Suppressor macrophage (primary cell): ENCODE measurements at regions not wholly inside any gene's neighbourhood (a gene's known extent, or its start where the extent isn't known, plus 50 kb on each side); places are given as distances from the start of the nearest gene placed in this dataset.
A peak's percentile ranks its signal among the peaks of the same experiment; 100 is the strongest.

Experiments used
- DNase-seq, 4 experiments: peaks; one replicate each; pipeline ENCODE4 v3.0.0-alpha.2; 2020 to 2022

DNA sequence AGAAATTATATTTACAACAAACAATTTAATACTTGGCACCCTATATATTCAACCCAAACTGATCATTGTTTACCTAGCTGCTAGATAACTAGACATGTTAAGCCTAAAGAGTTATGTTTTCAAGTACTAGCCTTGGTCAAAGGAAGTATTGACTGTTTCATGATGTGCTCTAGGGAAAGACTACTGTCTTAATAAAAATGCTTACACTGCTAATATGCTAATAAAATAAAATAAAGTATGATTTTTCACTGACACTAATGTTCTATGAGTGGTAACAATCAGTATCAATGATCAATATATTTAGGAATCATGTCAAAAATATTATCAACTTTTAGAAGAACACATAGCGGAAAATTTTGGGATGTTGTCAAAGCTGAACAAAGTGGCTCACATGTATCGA lies 225.5 kb downstream of the OSR1 start:
- DNase-seq: no peak

DNA sequence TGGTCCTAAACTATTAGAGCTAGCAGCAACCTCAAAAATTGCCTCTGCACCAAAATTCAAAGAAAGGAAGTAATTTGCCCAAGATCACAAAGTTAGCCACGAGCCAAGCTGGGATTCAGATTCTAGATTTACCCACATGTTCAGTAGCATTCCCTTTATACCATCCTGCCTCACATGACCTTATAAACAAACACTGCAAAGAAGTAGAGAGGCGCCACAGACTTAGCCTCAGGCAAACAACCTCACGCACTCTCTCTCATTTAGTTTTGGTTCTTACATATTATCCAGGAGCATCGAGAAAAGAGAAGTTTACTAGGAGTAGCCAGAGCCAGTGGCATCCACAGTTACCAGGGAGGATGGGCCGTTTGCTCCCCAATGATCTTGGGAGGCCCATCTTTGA lies 226.6 kb downstream of the OSR1 start:
- DNase-seq: no peak

DNA sequence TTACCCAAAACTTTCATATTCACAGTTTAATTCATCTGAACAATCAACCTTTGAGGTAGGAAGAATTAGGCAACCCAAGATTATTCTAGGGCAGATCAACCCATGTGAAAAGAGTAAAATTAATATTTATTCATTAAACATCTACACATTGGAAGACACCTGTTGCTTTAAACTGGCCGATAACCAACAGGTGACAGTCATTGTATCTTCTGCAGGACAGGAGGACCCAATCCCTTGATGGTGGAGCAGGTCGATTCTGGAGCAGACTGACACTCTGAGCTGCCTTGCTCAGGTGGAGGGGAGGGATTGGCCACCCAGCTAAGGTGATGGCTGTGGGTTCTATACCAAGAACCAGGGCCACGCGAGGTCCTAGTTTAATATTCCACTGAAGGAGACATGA lies 230.3 kb downstream of the OSR1 start:
- DNase-seq: no peak

DNA sequence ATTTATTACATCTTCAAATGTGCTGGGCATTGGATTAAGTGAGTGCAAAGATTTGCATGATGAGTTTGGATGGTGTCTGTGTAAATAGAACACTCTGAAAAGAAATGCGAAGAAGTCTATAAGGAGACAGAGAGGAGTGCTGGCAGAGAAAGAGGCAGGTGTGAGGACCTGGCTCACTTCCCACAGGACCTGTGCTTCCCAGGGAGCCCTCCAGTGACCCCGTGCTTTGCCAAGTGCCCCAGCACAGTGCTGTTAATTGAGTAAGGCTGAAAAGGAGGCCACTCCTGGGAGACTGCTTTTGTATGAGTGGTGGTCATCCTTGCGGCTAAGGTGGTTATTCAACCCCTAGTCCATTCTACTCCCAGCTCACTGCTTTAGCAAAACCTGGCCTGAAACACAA lies 230.8 kb downstream of the OSR1 start:
- DNase-seq: no peak

DNA sequence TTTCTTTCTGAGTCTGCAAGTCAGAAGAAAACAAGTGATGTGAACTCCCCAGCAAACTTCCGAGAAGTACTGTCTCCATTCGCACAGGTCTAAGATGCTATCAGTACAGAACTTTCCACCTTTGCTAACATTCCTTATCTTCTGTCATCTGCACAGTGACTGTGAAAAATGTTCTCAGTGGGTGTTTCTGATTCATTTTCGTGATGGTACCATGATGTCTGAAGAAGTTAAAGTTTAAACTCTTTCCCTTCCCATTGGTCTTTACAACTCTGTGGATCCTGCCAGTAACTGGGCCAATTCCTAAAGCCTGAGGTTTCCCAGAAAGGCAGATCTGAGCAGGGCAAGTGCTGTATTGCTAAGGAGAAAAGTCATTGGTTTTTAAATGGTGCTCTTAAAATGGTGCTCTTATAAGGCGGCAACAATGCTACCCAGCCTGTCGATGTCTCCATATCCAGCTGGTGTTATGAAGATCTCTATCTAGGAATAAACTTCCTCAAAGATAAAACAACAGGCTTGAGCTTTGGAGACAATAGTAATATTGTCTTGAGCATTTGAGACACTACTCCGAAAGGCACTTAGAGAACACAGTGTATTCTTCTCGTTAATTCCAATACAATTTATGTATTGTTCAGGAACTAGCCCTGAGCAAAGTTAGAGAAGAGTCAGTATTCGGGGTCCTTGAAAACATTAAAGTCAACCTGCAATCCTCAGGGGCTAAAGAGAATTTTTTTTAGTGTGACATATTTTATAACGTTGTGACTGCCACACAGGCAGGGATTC lies 232.3 kb downstream of the OSR1 start:
- DNase-seq: no peak

DNA sequence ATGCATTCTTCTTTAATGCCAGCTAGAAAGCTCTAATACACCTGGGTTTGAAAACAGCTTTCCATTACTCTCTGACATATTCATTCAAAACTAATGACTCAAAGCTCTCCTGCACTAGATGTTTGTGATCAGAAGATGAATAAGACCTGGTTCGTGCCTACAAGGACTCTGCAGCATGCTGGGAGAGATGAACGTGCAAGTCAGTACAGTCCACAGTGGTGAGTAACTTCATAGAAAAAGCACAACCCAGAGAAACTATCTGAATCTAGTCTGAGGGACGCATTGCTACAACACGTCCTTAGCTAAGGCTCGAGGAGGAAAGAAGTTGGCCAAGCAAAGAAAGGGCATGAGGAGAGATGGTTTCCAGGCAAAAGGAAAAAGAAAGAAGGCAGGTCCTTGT lies 234.3 kb downstream of the OSR1 start:
- no peak for DNase-seq

DNA sequence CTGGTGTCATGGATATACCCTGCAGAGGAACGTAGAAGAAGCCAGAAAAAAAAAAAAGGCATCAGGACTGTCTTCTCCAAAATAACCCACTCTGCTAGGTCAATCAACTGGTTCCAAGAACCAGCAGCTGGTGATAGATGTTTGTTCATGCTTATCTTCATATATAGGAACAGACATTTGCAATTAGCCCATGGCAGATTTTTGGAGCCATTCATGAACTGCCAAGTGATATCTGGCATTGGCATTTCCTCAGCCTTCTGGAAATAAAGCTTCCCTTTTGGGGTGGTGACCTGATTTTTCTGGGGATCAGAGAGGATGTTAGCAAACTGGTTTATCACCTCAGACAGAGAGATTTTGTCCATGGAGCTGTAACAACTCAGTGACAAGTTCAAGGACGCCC lies 234.9 kb downstream of the OSR1 start:
- no peak for DNase-seq

DNA sequence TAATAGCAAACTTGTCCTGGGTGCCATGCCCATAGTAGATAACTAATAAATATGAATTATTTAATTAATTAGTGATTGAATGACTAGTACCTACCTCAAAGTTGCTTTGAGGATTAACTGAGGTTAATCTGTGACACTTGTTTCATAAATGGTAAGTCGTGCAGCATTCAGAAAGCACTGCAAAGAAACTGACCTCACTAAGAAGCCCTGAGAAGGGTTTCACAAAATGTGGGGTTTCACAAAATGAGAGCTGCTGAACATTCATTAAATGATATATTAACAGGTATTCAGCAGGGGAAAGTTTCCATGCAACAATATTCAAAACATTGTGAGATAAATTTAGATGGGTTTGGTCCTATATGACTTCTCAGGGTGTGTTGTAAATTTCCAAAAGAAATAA lies 236.2 kb downstream of the OSR1 start:
- no peak for DNase-seq

DNA sequence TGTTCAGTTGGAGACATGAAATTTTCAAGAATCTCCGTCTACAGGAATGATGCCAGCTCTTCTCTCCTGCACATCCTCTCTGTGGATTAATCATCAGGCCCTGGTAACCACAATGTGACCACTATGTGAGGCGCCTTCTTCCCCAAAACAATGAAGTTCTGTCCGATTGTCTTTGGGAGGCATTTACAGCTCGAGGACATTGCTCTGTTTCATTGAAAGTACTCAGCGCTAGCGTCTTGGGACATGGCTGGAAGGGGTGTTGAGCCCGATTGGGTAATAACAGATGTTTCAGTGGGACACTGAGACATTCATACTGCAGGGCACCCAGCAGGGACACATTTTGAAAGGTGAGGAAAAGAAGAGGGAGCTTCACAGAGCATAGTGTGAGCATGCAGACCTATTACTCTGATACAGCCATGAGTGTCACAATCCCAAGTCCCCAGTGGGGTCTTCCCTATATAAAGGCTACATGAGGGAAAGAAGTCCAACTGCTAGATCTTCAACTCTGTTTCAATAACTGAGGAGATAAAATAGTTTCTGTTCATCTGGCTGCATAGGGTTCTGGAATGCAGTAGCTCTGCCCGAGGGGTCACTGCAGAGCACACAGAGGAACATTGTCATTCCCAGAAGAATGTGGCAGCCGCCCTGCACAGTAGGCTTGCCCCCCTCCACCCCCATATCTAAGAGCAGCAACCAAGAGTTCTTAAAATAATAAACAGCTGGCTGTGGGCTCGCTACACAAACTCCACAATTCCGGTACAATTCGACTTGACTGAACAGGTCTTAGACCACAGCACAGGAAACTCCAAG lies 237.3 kb downstream of the OSR1 start:
- DNase-seq: no peak

DNA sequence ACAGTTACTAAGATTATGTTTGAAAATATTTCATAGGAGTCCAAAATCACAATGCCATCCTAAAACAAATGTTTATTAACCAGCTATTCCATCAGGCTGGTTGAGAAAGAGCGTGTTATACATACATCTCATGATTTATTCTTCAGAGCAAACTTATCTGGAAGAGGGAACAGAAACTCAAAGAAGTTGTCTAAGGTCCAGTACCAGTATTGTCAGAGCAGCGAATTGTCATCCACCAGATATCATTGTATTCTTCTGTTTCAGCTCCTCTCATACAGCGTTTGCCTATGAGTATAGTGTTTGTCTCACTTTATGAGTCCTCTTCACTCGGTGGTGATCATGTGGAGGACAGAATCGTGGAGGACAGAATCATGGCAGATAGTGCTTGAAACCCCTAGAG lies 238.2 kb downstream of the OSR1 start:
- DNase-seq: no peak

DNA sequence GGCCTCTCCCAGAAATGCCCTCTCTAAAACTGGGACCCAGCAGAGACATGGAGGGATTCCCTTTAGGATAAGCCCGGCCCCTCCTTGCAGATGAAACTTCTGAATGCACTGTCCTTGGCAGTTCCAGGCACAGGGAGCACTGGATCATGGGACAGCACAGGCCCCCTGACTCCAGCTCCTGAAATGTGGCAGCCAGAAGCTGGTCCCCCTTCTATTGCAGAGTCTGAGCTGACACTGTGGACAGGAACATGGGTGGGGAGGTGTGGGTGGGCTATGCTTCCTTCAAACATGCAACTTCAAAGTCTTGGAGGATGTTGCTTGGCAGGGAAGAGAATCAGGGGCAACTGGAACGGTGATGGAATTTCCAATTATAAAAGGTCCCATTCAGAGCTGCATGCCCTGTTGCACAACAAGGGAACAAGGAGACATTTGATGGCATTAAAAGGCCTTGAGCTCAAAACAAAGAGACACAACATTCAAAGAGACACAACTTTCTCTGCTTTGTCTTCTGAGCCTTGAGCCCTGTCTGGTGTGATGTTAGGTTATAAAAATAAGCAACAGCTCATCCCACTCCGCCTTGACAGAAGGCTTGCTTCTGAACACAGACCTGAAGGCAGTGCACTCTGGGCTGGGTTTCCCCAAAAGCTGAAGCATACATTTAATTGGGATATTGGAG lies 239.0 kb downstream of the OSR1 start:
- DNase-seq: no peak

DNA sequence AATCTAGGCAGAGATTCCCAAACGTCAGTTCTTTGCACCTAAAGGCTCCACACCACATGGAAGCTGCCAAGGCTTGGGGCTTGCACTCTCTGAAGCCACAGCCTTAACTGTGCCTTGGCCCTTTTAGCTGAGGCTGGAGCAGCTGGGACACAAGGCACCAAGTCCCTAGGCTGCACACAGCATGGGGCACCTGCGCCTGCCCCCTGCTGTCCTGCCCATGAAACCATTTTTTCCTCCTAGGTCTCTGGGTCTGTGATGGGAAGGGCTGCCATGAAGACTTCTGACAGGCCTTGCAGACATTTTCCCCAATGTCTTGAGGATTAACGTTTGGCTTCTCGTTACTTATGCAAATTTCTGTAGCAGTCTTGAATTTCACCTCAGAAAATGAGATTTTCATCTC lies 241.5 kb downstream of the OSR1 start:
- DNase-seq: no peak

DNA sequence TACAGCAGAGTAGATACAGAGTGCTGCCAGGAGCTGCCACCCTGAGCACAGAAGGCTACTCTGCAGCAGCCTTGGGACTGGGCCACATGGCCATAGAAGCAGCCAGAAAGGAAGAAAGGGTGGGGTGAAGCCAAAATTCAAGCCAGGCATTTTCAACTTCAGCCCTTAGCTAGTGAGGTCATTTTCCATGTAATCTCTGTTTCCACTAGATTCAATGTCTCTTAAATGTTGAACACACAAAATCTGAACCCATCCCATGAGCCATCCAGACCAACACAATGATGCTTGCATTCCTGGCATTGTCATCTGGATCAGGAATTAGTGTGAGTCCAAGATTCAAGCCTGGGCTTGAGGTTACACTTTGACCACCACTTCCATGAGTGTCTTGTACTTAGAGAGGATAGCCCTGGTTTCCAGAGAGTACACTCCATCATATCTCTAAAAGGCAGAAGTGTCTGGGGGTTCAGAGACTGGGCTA lies 243.6 kb downstream of the OSR1 start:
- DNase-seq: no peak

DNA sequence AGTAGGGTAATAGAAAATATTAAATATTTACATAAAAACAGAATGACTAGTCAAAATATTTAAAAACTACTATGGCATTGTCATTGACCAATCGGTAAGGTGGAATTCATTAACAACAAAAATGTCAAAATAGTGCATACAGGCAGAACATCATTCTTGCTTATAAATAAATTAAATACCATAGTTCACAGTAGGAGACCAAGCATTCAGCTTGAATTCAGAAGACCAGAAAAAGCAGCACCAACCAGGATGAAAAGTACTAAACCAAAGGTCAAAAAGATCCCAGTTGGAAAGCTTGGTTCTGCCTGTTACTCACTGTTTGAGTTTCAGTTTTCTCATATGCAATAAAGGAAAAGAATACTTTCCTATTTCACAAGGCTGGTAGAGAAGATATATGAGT lies 244.3 kb downstream of the OSR1 start:
- DNase-seq: no peak

DNA sequence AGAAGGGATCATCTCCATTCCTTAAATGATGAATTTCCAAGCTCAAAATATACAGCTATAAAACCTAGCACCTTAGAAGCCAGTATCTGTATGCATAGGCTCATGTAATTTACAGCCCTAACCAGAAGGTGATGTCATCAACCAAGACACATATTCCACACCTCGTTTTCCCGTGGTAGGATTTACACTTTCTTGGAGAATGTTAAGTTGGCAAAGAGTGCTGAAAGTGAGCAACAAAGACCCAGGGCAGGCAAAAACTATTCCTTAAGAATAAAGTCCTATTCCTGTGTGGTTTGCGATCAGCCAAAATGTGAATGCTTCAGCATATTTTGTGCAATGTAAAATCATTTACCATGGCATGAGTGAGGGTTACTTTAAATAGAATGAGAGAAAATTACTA lies 247.1 kb downstream of the OSR1 start:
- no peak for DNase-seq

DNA sequence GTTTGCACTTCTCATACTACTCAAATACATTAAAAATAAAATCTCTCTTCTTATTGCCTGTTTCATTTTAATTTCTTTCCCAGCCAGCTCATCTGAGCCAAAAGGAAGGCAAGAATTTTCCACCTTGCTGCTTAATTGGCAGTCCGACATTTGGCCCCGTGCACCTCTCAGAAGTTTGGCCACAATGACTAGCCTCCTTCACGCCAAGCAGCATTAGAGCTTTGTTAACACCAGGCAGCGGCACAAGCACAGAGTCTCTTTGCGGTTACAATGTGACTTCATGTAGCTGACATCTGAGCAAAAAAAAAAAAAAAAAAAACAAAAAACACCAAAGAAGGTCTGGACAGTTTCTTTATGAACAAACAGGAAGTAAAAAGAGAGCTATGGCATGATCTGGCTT lies 248.9 kb downstream of the OSR1 start:
- DNase-seq: no peak

DNA sequence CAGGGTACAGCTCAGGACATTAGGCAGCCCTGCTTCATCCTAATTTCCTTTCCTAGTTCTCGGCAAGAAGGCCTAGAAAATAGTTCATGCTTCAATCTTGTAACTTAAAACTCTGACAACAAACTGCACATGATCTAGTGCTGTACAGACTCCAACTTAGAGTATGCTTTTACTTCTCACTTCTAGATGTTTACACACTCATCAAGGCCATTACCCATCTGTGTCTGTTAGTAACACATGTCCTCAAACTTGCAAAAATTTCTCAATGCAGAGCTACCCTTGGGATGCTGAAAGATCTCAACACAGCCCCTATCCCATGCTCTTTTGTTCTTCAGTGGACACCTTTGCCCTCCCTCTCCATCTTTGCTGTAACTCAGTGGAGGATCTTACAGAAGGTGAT lies 252.0 kb downstream of the OSR1 start:
- no peak for DNase-seq

DNA sequence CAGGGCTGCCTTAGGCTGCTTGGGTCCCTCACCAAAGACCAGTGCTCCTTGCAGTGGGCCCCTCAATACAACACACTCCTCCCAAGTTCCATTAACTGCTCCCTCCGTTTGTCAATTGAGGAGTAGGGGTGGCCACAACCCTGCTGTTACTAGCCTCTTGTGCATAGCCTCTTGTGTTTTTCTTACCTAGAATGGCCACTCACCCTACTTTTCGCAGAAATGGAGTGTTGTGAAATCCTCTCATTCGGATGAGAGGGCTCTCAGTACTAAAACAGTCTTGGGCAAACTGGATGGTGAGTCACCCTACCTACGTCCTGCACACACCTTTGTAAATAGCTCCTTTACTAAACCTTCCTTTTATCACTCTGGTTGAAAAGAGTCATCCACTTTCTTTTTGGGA lies 253.9 kb downstream of the OSR1 start:
- DNase-seq: no peak

DNA sequence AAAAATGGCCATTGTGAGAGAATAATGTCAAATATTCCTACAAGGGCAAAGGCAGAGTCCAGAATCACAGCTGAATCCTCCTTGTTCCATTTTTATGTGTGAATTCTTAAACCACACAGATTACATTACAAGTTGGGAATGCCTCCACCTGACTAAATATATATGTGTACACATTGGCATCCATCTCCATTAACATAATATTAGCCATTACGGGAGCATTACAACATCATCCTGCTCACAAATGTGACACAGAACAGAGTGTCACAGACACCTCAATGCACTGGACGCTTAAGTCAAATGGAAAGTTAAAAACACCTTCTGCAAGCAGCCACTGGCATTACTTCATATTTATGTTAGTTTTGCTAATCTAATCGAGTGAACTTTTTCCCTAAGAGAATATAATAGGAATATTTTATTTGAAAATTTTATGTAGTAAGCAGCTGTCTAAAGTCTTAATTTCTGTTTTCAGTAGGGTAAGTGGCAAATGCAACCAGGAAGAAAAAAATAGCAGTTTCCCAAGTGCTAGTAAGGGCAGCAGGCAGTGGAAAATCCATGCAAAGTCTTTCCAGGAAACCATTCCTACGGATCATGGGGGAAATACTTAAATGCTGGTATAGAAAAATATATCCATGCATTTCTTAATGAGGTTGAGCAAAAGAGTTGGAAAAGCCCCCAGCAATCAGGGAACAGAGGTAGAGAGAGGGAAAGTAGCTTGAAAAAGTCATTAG lies 255.6 kb downstream of the OSR1 start:
- DNase-seq: no peak

DNA sequence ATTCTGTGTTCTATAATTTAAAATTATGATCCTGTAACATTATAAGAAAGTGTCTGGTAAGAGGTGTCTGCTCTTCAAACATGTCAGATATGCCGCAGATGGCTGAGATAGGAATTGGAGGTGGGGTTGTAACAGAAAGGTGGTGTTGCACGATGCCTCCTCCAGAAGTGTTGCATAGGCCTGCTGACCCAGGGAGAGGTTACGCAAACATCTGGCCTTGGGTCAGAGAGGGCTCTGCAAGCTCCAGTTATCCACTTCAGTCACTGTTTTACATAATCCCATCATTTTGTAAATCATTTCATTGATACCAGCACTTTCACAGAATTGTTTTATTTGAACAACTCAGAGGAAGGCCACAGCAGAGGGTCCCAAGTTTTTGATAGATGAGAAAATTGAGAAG lies 256.5 kb downstream of the OSR1 start:
- no peak for DNase-seq

DNA sequence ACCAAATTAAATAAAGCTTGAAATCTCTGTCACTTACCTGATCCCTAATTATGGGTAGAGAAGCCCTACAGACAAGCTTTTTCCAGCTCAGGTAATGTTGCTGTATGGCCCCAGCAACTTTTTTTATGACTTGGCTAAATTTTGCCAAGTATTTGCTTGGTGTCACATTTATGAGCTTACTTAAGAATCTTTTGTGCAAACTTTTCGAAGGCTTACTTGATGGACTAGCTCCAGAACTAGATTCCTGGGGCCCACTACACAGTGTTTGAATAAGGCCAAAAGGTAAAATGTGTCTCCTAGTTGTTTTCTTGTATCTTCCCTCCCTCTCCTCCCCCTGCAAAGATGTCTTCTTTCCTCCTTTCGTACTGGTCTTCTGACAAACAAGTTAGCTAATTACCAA lies 257.9 kb downstream of the OSR1 start:
- DNase-seq: no peak

DNA sequence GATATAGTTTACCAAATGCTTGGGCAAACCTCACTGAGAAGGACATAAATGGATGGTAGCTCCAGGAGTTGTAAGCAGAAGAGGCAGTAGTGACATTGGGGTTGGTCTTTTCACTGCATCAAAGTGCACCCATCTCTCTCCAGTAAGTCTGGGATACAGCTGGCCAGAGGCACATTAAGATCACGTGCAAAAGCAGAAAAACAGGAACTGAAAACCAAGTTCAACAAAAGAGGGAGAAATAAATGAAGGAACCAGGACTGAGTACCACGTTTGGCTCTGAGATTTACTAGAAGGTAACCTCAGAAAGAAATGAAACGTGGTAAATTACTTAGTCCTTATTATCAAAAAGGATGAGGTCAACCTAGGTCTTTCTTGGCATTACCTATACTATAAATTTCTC lies 259.2 kb downstream of the OSR1 start:
- peak in 1 of 4 experiments; percentile 2 for DNase-seq
